DMS79 treated with DMSO at 0.1 percent for 48 hours (cell line): ENCODE measurements at regions not wholly inside any gene's neighbourhood (a gene's known extent, or its start where the extent isn't known, plus 50 kb on each side); places are given as distances from the start of the nearest gene placed in this dataset.

ENCODE experiments used
- DNase-seq: peaks from one replicate; lab custom pipeline; 2025; lab: John Stamatoyannopoulos, UW

DNA sequence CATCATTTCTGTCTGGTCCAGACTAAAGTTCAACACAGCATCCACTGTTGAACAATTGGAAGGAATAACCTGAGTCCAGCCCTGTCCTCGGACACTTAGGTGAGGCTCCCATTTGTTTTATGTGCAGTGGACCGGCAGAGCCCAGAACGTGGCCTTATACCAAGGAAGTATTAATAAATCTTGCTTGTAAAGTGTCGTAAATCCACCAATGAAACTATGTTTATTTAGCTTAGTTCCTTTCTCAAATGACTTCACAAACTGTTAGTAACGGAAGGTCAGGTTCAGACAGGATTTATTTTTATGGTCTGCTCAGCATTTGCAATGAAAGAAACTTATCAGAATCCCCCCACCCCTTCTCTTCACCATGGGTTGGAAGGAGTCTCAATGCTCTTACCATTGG, 149.5 kb downstream of the PCSK1 start:
- no peak for DNase-seq

DNA sequence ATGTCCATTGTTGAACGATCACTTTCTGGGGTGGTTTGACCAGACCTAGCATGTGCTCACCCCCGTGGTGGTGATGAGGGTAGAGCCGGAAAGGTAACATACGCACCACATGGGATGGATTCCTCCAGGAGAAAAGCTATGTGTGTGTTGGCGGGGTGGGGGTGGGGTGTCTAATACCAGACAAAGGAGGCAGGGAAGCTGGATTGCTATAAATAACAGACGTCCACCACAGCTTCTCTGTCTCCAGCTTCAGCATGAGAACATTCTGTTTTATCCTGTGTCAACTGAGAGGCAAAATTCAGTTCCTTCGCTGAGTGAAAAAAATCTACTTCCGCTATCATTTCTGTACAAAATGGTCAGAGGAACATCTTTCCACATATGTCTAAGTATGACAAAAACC, 151.0 kb downstream of the PCSK1 start:
- DNase-seq: no peak

DNA sequence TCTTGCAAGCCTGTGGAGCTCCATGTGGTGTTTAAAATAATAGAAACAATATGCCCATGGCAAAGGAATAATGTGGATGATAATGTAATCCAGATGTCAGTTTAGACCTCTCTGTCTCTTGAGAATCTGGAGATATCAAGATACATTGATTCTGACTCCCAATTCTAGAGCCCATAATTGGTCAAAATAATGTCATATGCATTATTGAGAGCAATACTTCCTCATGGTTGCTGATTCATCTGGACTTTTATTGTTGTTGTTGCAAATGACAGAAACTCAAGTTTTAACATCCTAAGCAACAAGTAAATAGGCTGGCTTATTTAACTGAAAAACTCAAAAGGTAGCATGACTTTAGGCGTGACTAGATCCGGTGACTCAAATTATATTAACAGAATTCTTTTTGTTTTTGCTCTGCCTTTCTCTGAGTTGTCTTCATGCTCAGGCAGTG, 152.1 kb downstream of the PCSK1 start:
- no peak for DNase-seq

DNA sequence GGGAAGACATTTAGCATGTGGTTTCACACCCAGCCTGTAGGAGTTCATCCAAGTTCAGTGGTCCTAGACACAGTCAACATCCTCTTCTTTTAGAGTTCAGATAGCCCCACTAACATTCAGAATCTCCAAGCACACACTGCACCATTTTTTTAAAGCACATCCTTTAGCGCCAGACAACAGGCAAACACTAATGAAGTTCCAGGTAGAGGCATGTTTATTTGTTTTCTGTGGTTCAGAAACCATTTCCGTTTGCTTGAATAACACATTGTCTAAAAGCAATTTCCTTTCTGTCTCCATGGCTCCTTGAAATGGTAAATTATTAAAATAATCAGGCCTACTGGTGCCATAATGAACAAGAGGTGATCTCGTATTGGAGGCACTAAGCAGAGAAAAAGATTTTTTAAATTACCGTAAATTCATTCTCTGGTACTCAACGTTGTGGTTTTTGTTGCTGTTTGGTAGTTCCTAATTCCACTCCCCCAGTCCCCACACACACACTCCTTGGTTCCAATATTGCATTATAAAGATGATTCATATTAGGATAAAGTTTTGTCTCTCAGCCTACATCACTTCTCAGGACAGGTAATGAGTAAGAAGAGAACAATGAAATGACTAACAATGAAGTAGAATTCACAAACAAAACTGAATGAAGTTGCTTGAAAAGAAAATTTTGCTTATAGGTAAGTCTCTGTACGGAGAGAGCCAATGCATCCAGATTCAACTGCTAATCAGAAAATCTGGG, 153.1 kb downstream of the PCSK1 start:
- DNase-seq: no peak

DNA sequence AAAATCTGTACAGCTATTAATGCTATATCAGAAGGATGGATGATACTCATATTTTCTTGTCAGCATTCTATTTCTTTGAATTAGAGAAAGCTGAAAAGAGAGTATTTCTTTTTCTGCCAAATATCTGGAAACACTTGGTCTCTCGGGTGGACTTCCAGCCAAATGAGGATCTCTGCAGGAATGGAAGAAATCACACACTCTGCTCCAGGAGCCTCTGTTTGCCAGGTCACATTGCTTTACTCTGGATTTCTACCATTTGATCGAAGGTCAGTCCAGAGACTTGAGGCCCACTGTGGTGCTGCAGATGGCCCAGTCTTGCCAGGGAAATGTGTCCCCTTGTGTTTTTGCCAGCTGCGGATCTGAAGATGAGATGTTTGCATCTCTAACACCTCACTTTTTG, 154.1 kb downstream of the PCSK1 start:
- DNase-seq: no peak

DNA sequence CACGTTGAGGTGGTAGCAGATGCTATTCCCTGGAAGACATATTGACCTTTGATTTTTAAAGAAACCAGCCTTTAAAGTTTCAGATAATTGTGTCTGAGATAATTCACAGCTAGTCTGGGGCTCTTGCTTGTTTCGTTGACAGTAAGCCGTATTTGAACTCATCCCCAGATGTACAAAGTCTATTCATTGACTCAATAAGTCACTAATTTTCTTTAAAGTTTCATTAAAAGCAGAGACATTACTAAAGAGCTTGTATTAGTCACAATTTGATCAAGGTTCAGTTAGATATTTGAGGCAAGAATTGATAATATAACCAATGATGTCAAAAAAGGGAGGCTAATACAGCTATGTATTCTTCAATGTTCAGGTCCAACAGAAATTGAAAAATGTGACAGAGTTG, 158.0 kb downstream of the PCSK1 start:
- no peak for DNase-seq

DNA sequence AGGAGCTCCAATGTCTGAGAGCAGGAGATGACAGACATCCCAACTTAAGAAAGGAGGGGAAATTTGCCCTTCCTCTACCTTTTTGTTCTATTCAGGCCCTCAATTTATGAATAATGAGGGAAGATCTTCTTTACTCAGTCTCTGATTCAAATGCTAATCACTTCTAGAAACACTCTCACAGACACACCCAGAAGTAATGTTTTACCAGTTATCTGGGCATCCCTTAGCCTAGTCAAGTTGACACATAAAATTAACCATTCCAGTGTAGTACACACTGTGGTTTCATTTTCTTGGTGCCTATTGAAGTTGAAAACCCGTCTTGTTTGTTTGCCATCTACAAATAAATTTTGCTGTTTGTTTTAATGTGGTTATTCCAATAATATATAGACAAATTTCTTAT, 167.6 kb downstream of the PCSK1 start:
- no peak for DNase-seq

DNA sequence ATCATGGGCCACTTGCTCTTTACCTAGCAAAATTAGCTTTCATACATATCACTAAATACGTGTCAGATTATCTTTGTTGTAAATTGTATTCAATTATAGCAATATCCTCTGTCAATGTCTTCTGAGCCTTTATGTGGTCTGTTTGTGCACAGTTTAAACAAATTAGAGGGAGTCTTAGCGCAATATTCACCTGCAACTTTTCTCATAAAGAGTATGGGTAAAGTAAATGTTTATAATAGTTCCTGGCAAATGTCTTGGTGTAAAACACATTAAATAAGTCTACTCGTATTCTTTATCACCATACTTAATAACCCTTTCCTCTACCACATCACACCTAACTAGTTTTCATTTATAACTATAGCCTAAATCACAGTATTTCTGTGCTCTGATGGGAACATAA, 169.0 kb downstream of the PCSK1 start:
- no peak for DNase-seq

DNA sequence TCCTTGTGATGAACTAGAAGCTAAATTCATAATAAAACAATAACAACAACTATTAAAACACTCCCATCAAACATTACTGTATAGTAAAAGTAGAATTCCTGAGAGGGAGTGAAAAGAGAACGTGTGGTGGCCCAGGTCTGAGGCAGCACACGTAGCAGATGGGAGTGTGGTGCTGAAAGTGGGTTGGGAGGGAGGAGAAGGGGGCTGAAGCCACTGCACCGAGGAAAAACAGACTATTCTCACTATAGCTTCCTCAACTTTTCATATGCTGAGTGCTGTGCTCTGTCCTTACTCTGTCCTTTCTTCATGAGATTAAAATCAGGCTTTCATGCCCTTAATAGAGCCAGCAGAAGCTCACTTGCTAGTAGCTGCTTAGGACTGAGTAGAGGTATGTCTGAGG, 170.9 kb downstream of the PCSK1 start:
- no peak for DNase-seq

DNA sequence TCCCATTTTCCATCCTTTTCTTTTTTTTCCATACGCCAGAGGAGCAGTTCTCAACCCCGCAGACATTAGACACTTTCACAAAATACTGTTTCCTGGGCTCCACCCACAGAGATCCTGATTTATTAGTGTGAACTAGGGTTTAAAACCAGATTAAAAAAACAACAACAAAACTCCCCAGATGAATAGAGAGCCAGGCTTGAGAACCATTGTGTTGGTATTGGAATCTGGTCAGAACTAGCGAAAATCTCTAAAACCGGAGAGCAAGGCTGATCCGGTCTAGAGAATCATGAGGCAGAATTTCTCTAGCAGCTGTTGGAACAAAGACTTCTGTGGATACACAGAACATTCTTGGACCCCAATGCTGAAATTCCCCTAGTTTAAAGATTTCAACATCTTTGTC, 173.0 kb downstream of the PCSK1 start:
- DNase-seq: no peak

DNA sequence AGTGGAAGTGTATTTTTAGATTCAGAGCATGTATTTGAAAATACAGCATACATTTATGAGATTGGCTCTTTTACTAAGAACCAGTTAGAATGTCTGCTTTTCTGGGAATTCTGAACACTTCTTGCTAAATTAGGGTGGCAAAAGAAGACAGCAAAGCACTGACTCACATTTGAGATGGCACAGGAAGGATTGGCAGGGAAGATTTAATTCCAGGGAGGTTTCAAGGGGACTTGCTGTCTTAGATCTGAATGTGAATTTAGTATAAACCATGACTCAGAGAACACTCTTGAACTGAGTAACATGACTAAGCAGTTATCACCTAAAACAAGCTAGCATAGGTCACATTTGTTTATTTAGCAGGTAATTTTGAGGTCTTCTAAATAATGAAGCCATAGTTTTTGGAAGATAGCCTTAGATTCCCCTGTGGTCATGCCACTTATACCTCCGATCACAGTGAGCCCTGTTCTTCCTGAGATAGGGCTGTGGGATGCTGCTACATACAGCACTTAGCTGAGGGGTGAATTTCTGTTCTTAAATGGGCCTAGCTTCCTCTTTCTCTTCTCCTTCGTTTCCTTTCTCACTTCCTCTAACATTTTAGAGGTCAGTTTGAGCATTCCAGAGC, 173.8 kb downstream of the PCSK1 start:
- no peak for DNase-seq

DNA sequence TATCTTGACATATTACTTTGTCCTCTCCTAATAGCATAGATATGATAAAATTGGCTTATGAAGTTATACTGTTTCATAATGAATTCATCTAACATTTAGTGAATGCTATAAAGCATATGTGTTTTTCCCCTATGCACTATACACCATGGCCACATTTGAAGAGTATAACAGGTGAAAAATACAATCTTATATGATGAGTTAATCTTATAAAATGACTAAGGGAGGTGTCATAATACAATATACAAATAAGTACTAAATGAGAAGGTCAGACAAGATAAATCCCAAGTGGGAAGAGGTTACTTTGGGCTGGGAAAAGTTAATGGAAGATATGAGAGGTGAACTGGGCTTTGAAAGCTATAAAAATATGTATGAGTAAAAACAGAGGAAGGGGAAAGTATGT, 174.4 kb downstream of the PCSK1 start:
- DNase-seq: no peak

DNA sequence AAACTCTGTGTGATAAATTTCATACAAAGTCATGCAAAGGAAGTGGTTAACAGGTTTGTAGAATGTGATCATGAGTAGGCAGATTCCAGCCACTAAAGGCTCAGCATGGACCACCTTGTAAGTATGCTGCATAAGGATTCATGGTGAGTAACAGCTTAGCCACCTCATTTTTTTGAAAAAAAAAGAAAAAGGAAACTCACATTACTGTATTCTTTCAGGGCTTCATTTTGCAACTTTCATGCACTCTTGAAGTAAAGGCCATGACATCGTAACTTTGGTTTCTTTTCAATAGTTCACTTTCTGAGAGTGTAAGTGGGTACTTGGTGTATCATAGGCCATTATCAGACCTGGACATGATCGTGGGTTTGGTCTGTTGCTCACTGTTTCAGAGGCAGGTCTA, 175.1 kb downstream of the PCSK1 start:
- no peak for DNase-seq

DNA sequence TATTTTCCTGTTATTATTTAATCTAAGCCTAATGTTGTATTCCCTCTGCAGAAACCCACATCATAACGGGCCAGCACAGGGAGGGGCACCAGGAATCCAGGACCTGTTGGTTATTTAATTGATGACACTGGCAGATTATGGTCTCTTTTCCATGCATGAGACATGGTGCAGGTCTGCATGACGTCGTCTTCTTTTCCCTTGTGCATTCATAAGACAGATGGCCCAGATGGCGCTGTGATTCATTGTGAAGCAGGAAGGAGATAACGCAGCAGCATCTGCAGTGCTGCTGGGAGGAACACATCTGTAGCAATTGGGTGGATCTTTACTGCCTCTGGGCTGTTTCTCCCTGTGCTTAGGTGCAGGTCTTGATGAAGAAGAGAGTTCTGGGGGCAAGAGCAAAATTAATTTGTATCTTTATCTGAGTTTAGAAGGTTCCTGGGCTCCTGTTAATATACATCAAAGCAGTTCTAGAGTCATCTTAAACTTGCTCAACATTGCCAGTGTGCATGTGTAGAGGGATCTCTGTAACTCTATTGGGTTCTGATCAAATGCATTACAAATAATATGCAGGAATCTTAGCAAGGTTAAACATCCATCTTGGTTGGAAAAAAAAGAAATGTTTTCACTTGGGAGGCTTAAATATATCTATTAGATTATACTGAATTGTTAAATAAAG, 176.1 kb downstream of the PCSK1 start:
- DNase-seq: no peak

DNA sequence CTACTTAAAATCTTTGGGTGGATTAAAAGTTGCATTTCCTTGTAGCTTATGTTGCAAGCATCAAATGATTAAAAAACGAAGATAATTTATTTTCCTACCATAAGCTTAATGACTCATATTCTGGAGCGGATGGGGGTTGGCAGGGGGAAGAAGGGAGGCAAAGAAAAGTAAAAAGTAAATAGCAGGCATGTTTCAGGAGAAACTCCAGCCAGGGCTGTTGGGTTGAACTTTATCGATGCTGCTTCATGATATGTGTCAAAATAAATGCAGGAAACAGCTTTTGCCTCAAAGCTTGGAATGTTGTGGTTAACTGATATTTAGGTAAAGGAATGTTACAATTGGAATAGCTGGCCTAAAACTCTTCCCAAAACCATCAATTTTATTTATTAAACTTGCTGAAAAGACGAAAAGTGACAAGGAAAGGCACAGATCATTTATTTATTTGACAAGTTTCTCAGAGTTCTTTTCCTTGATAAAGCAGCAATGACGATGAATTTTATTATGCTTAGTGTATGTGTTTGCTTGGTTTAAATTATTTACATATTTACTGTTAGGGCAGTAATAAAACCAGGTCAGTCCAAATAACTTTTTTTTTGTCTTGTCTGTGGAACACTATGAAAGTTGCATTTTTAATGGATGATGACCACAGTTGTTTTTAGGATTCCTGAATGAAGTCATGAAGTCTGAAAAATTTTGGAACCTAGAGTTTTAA, 177.9 kb downstream of the PCSK1 start:
- no peak for DNase-seq

DNA sequence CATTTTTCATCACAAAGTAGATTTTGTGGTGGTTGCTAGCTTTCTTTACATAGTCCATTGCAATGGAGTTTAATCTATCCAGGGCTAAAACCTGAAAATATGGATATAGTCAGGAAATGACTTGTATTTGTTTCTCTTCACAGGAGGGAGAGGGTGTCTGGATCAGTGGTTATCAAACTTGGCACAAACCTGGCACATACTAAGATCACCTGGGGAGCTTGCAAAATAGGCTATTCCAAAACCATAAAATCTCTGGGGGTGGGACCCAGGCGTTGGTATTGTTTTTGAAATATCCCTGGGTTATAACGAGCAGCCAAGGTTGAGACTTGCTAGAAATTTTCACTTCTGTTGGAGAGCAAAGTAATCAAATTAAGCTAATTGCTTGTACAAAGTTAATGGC, 179.9 kb downstream of the PCSK1 start:
- no peak for DNase-seq

DNA sequence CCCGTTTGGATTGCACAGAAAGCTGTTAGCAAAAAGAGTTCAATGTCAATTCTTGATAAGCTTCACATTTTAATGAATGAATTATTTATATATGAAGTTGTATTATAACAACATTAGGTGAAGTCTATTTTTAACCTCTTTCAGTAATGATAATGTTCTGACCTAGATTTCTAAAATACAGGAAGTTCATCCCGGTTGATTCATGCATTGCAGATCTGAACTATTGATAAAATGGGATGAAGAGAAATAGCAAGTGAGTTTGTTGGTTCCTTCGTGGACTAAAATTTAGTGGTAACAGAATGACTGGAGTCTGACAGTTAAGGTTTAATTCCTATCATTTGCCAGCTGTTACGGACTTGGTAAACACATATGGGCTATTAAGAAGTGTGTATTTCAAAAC, 180.5 kb downstream of the PCSK1 start:
- no peak for DNase-seq

DNA sequence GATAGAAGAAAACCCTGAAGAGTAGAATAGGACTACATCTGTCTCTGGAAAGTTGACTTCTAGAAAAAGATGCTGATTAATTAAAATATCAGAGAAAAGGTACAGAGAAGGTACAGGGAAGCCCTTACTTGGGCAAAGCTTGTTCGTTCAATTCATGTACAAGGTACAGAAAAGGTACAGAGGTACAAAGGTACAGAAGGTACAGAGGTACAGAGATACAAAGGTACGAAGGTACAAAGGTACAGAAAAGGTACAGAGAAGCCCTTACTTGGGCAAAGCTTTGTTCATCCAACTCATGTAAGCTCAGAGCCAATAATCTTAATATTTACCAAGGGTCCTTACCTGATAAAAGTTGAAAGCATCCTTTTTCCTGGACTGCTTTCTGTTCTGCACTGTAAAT, 182.3 kb downstream of the PCSK1 start:
- DNase-seq: no peak

DNA sequence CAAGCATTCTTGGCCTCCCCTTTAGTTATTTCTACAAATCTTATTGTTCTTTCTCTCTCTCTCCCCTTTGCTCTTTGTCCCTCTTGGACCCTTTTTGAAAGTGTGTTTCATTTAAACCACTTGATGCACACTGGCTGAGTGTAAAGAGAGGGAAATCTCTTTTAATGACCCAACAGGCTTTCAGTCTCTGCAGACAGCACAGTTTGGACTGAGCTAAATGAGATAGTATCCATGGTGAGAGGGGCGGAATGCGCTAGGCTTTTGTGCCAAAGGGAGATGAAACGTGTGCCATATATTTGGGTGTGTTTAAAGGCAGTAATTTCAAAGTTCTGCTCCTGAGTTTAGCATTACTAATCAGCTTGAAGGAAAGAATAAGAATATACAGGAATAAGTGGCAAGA, 184.9 kb downstream of the PCSK1 start:
- no peak for DNase-seq

DNA sequence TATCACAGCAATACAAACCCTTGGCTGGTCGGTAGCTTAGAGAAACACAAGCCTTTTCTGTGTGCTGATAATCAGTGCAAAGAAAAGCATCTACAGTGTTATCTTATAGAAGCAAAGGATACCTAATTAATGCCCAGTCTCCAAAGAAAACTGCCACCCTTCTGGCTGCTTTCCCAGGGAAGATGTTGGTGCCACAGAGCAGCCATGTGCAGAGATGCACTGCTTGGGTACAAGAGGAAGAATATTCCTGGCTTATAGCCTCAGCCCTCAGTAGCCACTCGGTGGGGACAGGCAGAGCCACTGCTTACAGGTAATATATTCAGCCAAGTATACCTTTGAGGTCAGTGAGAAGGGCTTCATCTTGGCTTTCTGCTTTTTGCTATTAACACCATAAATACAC, 185.3 kb downstream of the PCSK1 start:
- DNase-seq: no peak

DNA sequence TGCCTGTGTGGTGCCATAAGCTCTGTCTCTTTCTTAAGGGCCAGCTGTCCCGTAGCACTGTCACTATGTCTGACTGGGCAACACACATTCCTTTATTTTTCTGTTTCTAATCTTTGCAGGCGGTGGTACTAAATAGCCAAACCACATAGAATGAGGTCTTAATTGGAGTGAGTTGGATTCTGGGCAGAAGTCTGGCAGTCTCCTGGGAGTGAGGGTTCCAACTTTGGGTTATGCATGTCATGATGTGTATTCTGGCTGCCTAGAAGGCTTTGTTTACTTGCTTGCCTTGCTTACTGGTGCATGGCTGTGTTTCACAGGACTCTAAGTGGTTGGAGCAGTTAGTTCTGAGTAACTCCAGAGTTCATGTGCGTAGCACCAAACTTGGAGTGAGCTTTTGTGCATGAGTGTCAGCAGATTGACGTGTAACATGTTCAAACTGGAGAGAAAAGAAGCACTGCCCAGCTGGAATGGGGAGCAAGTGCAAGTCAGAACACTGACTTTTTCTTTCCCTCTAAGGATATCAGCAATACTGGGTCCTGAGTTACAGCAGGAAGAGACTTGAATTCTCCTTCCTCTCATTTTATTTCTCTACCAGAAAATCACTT, 185.8 kb downstream of the PCSK1 start:
- DNase-seq: no peak
